Stimulated activated CD8-positive, alpha-beta memory T cell treated with anti-CD3 and anti-CD28 coated beads, Interleukin-12 subunit alpha, Interleukin-12 subunit beta, amount 100 ng/mL, for 24 hours (primary cell): ENCODE measurements at regions not wholly inside any gene's neighbourhood (a gene's known extent, or its start where the extent isn't known, plus 50 kb on each side); places are given as distances from the start of the nearest gene placed in this dataset.
A peak's percentile ranks its signal among the peaks of the same experiment; 100 is the strongest.
"Not testable (repeated sequence)": the region's sequence is repeated elsewhere in the genome, so short reads cannot be mapped to it uniquely, and the experiment has no call there.

ENCODE experiments used
- DNase-seq: peaks from one replicate; pipeline ENCODE4 v3.0.0-alpha.2; 2020; ENCODE audit errors: extremely low read depth

GRCh38 chr3:125697126-125697525 is 101.8 kb upstream of the OSBPL11 start:
- not testable (repeated sequence) for DNase-seq

- DNase-seq: not testable (repeated sequence)
These were observed 102.8 kb upstream of the OSBPL11 start for GRCh38 chr3:125697979-125698640.

- no peak for DNase-seq
These were observed 120.4 kb upstream of the OSBPL11 start for GRCh38 chr3:125715651-125716050.

GRCh38 chr3:125732151-125732550 is 136.9 kb upstream of the OSBPL11 start:
- not testable (repeated sequence) for DNase-seq

GRCh38 chr3:125741991-125742718 is 146.9 kb upstream of the OSBPL11 start:
- not testable (repeated sequence) for DNase-seq

GRCh38 chr3:125742845-125743244 is 147.5 kb upstream of the OSBPL11 start:
- DNase-seq: not testable (repeated sequence)

GRCh38 chr3:125757050-125757449 is 161.8 kb upstream of the OSBPL11 start:
- DNase-seq: not testable (repeated sequence)

GRCh38 chr3:125758641-125759130 is 163.4 kb upstream of the OSBPL11 start:
- not testable (repeated sequence) for DNase-seq

- not testable (repeated sequence) for DNase-seq
These were observed 167.3 kb upstream of the OSBPL11 start for GRCh38 chr3:125762601-125763000.

GRCh38 chr3:125766285-125766826 is 171.1 kb upstream of the OSBPL11 start:
- peak; percentile 14 for DNase-seq

- DNase-seq: not testable (repeated sequence)
These were observed 171.6 kb upstream of the OSBPL11 start for GRCh38 chr3:125766931-125767330.

- DNase-seq: no peak
These were observed 172.3 kb upstream of the OSBPL11 start for GRCh38 chr3:125767641-125768040.

GRCh38 chr3:125768821-125769220 is 173.5 kb upstream of the OSBPL11 start:
- not testable (repeated sequence) for DNase-seq

GRCh38 chr3:125771506-125771905 is 176.2 kb upstream of the OSBPL11 start:
- not testable (repeated sequence) for DNase-seq

- DNase-seq: not testable (repeated sequence)
These were observed 179.2 kb upstream of the OSBPL11 start for GRCh38 chr3:125774433-125775034.

- DNase-seq: not testable (repeated sequence)
These were observed 179.8 kb upstream of the OSBPL11 start for GRCh38 chr3:125775106-125775505.

- not testable (repeated sequence) for DNase-seq
These were observed 180.5 kb upstream of the OSBPL11 start for GRCh38 chr3:125775606-125776294.

GRCh38 chr3:125779276-125779675 is 184.0 kb upstream of the OSBPL11 start:
- DNase-seq: not testable (repeated sequence)

GRCh38 chr3:125779918-125780317 is 184.6 kb upstream of the OSBPL11 start:
- not testable (repeated sequence) for DNase-seq

GRCh38 chr3:125781678-125782077 is 186.4 kb upstream of the OSBPL11 start:
- not testable (repeated sequence) for DNase-seq

GRCh38 chr3:125790312-125790711 is 178.7 kb upstream of the ROPN1B start:
- DNase-seq: not testable (repeated sequence)
